GM19035 (cell line): ENCODE measurements at regions not wholly inside any gene's neighbourhood (a gene's known extent, or its start where the extent isn't known, plus 50 kb on each side); places are given as distances from the start of the nearest gene placed in this dataset.
A peak's percentile ranks its signal among the peaks of the same experiment; 100 is the strongest.

Source experiments
- ATAC-seq: cut with Tn5 transposase; IDR thresholded peaks from one replicate; pipeline ENCODE4 v1.9.1; 2021; ENCODE audit not compliant: unreplicated experiment

DNA sequence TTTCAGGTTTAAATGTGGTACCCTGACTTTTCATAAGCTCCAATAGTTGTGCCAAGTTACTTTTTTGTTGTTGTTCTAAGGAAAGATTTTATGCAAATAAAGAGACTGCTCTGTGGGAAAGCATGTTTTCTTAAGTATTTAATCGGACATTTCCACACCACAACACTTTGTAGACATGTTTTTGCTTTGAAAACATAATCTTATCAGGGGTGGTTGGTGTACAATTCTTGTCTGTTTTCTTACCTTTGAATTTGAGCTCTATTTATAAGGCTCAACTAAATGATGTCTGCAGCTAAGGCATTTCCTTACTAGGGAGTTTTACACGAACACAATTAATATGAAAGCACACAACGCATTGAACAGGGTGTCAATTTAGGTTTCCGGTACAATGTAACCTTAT, 81.5 kb upstream of the CDIN1 start:
- ATAC-seq: no peak

DNA sequence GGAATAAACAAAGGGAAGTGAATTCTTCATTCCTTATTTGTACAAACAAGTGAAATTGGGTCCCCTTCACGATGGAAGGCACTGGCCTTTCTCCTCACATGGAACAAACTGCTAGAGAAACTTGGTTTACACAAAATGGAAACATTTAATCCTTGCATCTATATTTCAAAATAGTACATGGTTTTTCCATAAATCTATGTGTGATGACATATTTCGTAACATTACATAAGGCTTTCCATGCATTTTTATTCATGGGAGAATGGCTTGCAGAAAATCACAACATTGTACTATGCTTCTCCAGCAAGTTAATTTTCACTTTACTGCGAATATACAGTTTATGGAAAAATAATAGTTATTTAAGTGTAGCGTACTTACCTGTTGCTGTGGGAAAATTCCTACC, 81.0 kb upstream of the CDIN1 start:
- no peak for ATAC-seq

DNA sequence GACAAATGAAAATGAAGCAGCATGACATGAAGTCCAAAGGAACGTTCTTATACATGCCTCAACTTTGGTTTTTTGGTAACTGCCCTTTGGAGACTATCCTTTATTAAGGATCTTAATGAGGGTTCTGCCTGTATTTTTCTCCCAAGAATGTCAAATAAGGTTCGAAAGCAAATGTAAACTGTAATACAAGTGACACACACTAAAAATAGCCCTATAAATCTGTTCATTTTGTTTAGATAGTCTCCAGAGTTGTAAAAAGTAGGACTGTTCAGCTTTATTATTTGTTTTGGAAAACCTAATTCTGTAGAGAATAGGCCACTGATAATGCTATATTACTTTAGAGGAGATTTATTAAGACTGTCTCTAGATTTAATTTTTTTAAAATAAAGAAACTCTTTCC, 80.5 kb upstream of the CDIN1 start:
- ATAC-seq: no peak

DNA sequence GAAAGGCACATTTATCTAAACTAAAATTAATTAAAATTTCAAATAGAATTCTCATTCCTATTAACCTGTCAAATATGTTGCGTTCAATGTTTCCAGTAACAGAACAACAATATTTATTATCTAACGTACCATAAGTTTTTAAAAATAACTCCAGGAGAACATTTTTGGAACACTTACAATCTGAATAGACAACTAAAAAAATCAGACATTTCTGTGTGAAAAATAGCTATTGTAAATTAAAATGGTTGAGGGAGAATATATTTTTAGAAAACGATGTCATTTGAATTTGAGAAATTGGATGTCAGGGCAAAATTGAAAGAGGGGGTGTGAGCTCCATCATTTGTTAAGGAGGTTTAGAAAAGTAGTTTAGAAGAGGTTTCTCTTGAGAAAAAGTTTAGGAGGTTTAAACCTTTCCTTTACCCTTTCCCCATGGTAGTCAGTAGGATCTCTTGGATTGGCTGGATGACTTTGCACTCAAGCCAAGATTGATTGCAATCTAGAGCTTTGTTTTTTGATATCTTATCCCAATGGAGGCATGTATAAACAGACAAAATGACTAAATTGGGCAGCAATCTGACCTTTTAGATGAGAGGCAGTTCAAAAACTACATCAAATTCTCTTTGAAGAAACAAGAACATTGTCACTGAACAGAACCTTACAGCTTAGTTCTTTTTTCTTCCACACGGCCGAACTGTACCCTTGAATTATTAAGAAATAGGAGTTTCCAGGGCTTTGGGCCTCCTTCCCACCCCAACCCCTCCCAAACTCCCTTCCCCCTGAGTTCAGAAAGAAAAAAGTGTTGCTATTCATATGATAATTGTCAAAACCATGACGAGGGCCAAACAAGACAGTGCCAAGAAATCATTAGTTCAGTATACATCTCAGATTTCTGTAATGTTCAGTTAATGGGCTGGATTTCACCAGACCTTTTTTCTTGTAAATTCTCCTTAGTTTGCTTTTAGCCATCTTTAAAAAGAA, 79.7 kb upstream of the CDIN1 start:
- ATAC-seq: no peak

DNA sequence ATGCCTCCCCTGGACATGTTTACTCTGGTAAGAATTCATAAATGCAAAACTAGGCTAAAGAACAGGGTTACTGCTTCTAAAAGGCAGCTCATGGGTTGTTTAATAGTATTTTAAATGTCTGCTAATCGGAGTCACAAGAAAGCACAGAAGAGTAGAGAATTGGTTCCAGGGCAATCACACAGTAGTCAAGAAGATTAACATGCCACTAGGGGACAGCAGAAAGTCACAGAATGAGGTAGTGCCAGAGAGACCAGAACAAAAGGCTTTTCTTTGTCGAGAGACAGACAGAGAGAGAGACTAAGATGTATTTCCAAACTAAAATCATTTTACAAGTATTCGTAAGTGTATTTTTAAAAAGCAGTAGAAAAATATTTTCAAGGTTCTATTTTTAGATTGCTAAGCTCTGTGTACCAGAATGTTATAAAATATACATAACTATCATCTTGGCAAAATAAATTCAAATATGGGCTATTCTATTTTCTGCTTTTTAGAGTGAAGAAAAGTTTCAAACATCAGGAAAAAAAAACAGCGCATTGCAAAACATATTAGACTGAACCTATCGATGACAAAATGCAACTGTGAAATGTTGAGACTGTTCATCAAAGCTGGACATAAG, 78.3 kb upstream of the CDIN1 start:
- peak; percentile 83 for ATAC-seq

DNA sequence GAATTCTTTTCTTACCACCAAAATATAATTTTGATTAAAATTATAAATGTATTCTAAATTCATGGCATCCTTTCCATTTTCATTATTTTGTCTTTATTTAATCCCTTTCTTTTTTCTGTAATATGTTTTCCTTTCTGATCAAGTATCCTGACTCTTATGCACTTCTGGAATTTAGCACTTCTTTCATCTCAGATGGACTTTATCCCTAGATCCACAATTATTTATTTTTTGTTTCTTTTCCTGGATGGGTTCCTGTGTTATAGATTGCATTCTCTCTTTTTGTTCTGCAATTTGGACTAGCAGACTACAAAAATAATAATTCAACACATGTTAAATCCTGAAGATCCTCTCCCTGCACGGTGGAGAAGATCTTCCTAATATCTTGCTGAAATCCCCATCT, 76.9 kb upstream of the CDIN1 start:
- no peak for ATAC-seq

DNA sequence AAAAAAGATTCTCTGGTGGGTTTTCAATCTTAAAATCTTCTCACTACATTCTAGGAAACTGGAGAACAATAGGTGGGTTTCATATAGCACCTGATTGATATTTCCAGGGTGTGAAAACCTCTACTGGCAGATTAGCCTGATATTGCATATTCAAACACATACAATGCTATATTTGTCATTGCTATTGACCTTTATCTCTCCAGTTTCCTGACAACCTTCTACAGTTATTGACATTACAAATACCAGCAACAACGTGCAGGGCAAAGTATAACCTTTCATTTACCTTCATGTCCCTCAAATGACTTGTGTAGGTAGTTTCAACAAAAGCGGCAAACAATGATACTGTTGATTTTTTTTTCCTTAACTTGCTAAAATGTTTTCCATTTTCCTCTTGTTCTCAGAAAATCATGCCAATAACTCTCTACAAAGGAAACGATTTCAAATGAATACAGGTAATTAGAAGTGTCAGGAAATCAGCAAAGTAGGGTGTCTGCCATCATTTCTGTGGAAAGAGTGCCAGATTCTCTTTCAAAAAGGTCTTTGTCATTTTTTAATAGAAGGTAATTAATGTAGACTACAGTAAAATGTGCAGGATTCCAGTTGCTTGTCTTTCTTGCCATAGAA, 72.6 kb upstream of the CDIN1 start:
- ATAC-seq: no peak

DNA sequence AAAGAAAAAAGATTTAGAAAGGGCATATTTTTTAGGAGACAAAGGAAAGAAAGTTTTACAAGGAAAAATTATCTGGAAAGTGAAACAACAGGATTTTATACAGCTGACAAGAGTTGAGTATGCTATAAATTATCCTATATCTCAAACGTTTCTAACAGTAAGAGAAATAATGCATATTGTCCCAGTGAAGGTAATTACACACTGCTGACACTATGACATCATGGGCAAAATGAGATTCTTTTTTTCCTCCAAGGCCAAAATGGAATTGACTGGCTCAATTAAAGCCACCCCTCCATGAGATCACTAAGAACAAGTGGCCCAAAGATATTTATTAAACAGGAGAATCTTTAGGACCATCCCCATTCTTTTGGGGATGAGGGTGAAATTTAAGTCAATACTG, 72.0 kb upstream of the CDIN1 start:
- no peak for ATAC-seq

DNA sequence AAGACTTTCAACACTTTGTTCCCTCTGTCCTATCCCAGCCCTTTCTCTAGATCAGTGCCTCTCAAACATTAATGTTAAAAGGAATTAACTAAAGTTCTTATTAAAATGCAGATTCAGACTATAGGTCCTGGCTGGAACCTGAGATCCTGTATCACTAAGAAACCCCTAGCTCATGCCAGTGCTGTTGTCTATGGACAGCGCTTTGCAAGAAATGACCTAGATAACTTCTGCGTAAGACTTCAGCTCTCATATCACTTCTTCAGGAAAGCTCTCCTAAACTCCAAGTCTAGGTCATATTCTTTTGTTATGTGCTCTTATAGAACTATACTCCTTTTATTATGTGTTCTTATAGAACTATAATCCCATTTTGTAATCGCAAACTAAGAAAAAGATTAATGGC, 67.8 kb upstream of the CDIN1 start:
- no peak for ATAC-seq

DNA sequence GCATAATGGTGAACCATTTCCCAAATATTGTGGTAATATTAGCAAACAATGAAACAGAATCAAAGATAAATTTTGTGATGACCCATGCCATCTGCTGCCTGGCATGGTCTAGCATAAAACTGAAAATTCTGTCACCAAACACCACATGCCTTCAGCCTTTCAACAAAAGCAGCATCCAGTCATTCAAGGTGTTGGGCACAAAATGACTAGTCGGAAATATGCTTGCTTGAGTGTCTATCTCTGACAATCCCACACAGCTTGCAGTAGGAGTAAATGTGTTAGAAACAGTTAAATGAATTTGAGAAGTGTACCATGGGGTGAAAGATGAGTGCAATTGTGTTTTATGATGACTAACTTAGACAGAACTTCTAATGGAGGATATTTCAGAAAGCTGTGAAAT, 61.7 kb upstream of the CDIN1 start:
- ATAC-seq: no peak

DNA sequence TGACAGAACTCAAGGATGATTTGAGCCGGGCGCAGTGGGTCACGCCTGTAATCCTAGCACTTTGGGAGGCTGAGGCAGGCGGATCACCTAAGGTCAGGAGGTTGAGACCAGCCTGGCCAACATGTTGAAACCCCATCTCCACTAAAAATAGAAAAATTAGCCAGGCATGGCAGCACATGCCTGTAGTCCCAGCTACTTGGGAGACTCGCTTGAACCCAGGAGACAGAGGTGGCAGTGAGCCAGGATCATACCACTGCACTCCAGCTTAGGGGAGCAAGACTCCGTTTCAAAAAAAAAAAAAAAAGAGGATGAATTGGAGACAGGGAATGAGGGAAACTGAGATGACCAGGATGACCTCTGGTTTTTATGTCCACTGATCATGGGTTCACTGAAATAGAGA, 60.4 kb upstream of the CDIN1 start:
- ATAC-seq: no peak

DNA sequence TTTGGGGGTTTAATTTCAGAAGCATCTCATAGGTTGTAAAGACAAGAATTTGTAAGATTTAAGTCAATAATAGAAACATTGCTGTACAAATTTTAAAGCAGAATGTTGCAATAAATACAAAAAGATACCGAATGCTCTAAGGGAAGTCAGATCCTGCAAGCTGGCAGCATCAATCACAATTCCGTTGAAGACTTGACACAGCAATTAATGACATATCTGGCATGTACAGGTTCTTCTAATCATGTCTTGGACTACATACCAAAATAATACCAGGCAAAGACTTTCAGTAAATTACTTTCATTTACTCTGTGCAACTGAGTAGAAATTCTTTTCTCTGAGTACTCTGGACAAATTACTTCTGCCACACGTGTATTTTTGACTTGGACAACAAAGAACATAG, 54.0 kb upstream of the CDIN1 start:
- no peak for ATAC-seq

DNA sequence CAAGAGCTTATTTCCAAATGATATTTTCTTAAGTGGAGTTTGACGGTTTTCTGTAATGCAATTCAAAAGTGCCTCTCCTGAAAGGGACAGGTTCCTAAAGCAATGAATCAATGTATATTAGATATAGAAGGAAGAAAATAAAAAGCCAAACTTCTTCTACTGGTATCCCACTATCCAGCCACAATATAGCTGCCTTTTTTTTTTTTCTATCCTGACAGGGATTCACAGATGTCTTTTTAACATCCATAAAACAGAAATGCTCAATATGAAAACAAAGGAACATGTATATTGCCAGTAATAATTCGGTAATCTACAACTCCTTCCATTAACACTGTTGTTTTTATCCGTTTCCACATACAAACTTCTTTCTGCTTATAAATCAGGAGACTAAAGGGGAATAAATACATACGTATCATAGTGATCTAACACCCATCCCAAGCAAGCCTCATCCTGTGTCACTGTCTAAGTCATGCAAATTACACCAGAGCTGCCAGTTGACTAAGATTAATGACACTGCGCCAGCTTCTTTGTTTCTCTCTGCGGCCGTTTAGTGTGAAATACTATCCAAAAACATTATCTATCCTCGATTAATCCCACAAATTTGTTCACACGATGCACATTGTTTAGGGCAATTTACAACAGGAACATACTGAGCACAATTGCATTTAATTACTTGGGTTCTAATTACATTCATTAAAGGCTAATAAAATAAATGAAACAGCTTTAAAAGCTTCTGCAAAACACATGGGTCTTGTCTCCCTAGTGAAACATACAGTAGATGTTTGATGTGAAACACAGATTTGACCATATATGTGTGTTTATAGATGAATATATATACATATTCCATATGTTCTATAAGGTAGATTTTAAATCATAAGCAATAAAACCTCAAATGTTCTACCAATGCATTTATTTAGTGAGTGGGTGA, 51.9 kb upstream of the CDIN1 start:
- ATAC-seq: no peak

DNA sequence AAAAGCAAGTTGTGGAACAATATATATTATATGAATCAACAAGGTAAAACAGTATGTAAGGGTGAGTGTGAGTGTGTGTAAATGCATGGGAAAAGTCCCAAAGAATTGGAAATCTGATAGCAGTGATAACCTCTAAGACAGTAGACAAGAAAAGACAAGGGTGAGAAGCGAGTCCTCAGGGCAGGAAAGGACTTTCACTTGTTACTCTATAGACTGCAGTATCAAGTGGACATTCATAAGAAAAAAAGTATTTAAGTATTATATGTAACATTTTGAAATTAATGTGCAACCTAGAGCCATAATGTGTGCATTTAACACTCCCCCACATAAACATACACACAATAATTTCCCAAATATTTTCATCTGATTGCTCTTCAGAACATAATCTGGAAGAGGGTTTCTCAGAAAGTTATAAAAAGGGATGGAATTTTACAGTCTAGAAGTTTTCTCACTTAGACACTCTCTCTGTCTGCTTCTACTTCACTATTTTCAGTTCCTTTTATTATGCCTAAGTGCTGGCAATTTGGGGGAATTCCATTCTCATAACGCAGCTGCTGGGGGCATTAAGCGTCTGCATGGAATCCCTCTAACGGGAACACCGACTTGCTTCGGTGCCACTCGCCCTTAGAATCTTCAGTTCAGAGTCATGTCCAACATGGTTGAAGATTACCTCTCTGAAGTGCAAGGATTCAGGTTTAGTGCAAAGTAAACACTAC, 50.0 kb upstream of the CDIN1 start:
- ATAC-seq: no peak
